ENCODE measurements at regions not wholly inside any gene's neighbourhood (a gene's known extent, or its start where the extent isn't known, plus 50 kb on each side); places are given as distances from the start of the nearest gene placed in this dataset.

DNA sequence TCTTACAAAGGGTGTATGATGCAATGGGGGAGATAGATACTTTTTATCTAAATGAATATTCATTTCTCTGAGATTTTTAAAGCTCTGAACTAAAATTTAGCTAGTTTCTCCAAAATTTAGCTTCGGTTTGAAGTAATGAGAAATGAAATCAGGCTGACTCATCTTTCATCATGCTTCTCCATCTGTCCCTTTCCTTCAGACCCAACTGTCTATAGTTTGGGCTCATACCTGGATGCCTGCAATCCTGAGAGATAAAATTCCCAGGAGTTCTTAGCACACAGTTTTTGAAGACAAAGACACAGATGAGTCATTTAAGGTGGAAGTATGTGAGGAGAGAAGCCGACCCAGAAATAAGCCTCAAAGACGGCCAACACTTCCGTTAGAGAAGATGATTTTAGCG is 336.4 kb upstream of the CDH20 start:
- no peak for TF ChIP-seq EZH2 (IDR thresholded peaks at IDR 0.05; ENCODE audit: borderline replicate concordance, low read length)
- TF ChIP-seq, protein P1, sequence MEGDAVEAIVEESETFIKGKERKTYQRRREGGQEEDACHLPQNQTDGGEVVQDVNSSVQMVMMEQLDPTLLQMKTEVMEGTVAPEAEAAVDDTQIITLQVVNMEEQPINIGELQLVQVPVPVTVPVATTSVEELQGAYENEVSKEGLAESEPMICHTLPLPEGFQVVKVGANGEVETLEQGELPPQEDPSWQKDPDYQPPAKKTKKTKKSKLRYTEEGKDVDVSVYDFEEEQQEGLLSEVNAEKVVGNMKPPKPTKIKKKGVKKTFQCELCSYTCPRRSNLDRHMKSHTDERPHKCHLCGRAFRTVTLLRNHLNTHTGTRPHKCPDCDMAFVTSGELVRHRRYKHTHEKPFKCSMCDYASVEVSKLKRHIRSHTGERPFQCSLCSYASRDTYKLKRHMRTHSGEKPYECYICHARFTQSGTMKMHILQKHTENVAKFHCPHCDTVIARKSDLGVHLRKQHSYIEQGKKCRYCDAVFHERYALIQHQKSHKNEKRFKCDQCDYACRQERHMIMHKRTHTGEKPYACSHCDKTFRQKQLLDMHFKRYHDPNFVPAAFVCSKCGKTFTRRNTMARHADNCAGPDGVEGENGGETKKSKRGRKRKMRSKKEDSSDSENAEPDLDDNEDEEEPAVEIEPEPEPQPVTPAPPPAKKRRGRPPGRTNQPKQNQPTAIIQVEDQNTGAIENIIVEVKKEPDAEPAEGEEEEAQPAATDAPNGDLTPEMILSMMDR (IDR thresholded peaks at IDR 0.05; ENCODE audit: low read length) = no peak

Data from OCI-LY1 (cell line).